SU-DHL-6 (cell line): ENCODE measurements at regions not wholly inside any gene's neighbourhood (a gene's known extent, or its start where the extent isn't known, plus 50 kb on each side); places are given as distances from the start of the nearest gene placed in this dataset.

Experiments used
- H2AFZ ChIP-seq: fragments of 200-600 bp; sonication (generic); 2 replicates; pipeline ENCODE4 v1.6.1; 2014; ENCODE audit warnings: low read depth, mild to moderate bottlenecking, moderate library complexity, mixed read lengths, antibody characterized with exemption, low read length; ENCODE audit not compliant: severe bottlenecking
- H3F3A ChIP-seq: fragments of 200-600 bp; shearing (Covaris generic); 2 replicates; pipeline ENCODE4 v1.6.0; 2016; ENCODE audit warnings: antibody characterized with exemption, mild to moderate bottlenecking; ENCODE audit not compliant: insufficient read depth
- H3K27ac ChIP-seq: fragments of 200-600 bp; sonication (generic); 2 replicates; pipeline ENCODE4 v1.5.1; 2016; ENCODE audit warnings: low read depth, mild to moderate bottlenecking, low read length, moderate library complexity, mixed read lengths
- H3K27me3 ChIP-seq: fragments of 200-600 bp; sonication (generic), shearing (Covaris generic); 2 replicates; pipeline ENCODE4 v1.6.0; 2014; ENCODE audit warnings: mild to moderate bottlenecking, low read length
- H3K36me3 ChIP-seq: fragments of 200-600 bp; sonication (generic); 2 replicates; pipeline ENCODE4 v1.6.1; 2014; ENCODE audit warnings: mild to moderate bottlenecking, low read length, mixed read lengths
- H3K4me2 ChIP-seq: fragments of 300-600, 200-600 bp; shearing (Covaris generic), sonication (generic); 2 replicates; pipeline ENCODE4 v1.6.0; 2014; ENCODE audit warnings: low read length, low read depth, mild to moderate bottlenecking; ENCODE audit not compliant: poor library complexity, severe bottlenecking
- H3K4me3 ChIP-seq: fragments of 200-600 bp; sonication (generic); 2 replicates; pipeline ENCODE4 v1.5.1; 2014; ENCODE audit warnings: antibody characterized with exemption, low read length, mild to moderate bottlenecking, mixed read lengths; ENCODE audit not compliant: insufficient read depth, poor library complexity, severe bottlenecking
- H3K79me2 ChIP-seq: fragments of 200-600 bp; sonication (generic); 2 replicates; pipeline ENCODE4 v1.6.1; 2014; ENCODE audit warnings: mild to moderate bottlenecking, low read length, moderate library complexity; ENCODE audit not compliant: insufficient read depth
- H3K9ac ChIP-seq: fragments of 200-600 bp; sonication (generic); 2 replicates; pipeline ENCODE4 v1.7.0; 2014; ENCODE audit warnings: mild to moderate bottlenecking, low read length
- H3K9me2 ChIP-seq: fragments of 200-600 bp; sonication (generic); replicated peaks from 2 replicates; pipeline ENCODE4 v1.6.1; 2014; ENCODE audit warnings: low read length; ENCODE audit not compliant: insufficient read depth
- H3K9me3 ChIP-seq: fragments of 200-600 bp; sonication (generic); 2 replicates; pipeline ENCODE4 v1.6.1; 2014; ENCODE audit warnings: low read length, mixed read lengths; ENCODE audit not compliant: insufficient read depth
- H4K20me1 ChIP-seq: fragments of 200-600 bp; sonication (generic); 2 replicates; pipeline ENCODE4 v1.6.1; 2014; ENCODE audit warnings: low read depth, mild to moderate bottlenecking, antibody characterized with exemption, low read length, moderate library complexity, mixed read lengths
- EZH2phosphoT487 ChIP-seq: fragments of 200-600 bp; sonication (generic), shearing (Covaris generic); conservative IDR thresholded peaks from 2 replicates; pipeline ENCODE4 v1.6.1; 2018; ENCODE audit warnings: mild to moderate bottlenecking, antibody characterized with exemption, low read length, moderate library complexity, mixed read lengths
- TF ChIP-seq, protein P1 (sequence below): fragments of 200-600 bp; sonication (generic); IDR thresholded peaks from one replicate; pipeline ENCODE4 v1.5.1; 2017; ENCODE audit warnings: antibody characterized with exemption, mild to moderate bottlenecking, low read length, moderate library complexity; ENCODE audit not compliant: insufficient read depth, poor library complexity, severe bottlenecking

DNA sequence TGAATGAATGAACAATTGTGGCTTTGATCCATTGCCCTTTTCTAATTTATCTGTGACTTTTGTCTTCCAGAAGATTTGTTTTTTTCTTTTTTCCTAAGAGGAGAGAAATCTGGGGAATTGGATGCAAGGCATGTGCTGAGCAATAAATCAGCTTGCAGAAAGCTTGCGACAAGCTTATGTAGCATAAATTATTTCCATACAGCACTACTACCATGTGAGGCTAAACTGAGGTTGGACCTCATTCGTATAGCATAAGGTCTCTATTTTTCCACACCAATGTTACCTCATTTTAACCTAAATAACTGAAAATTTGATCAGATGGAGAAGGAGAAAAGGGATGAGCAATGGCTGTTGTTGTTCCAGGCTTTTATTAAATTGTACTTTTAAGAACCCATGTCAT lies 455.6 kb downstream of the TUSC7 start:
- Histone ChIP-seq H3K4me2 (no peak overlapping the region), H3K36me3 (no peaks in the 10 kb centered on the region), H3K27ac (no peak overlapping the region), H3K9me2 (no peaks in the 10 kb centered on the region), H3K4me3 (no peak overlapping the region), H4K20me1 (no peaks in the 10 kb centered on the region), H3K9me3 (no peaks in the 10 kb centered on the region), H3K27me3 (no peaks in the 10 kb centered on the region; the same call in 1 of the 2 replicates), H2AFZ (no peak overlapping the region), H3K79me2 (no peaks in the 10 kb centered on the region), H3K9ac (no peak overlapping the region), H3F3A (no peaks in the 10 kb centered on the region)
- TF ChIP-seq, protein P1, sequence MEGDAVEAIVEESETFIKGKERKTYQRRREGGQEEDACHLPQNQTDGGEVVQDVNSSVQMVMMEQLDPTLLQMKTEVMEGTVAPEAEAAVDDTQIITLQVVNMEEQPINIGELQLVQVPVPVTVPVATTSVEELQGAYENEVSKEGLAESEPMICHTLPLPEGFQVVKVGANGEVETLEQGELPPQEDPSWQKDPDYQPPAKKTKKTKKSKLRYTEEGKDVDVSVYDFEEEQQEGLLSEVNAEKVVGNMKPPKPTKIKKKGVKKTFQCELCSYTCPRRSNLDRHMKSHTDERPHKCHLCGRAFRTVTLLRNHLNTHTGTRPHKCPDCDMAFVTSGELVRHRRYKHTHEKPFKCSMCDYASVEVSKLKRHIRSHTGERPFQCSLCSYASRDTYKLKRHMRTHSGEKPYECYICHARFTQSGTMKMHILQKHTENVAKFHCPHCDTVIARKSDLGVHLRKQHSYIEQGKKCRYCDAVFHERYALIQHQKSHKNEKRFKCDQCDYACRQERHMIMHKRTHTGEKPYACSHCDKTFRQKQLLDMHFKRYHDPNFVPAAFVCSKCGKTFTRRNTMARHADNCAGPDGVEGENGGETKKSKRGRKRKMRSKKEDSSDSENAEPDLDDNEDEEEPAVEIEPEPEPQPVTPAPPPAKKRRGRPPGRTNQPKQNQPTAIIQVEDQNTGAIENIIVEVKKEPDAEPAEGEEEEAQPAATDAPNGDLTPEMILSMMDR: no peak
- TF ChIP-seq EZH2phosphoT487: no peak

DNA sequence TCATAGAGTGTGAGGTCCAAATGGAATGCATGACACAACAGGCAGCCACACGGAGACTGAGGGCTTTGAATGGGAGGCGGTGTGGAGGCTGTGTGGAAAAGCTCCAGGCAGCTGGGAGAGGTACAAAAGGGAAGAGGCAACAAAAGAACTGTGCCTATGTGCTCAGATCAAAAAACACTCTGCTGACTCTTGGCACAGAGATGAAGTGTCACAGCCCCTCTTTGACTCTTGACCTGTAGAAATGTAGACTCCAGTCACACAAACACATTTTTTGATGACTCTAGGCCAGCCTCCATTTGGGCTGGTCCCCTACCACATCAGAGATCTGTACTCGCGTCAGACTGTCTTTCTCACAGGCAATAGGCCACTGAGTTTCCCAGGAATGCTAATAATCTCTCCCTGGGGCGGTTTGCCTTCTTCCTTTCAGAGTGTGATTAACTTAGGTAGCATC lies 456.0 kb downstream of the TUSC7 start:
- TF ChIP-seq, protein P1: no peak
- no peaks in the 10 kb centered on the region for H3K9me2 ChIP-seq
- no peak overlapping the region for H3K9ac ChIP-seq
- no peaks in the 10 kb centered on the region; the same call in 1 of the 2 replicates for H3K27me3 ChIP-seq
- H3K79me2 ChIP-seq: no peaks in the 10 kb centered on the region
- no peaks in the 10 kb centered on the region for H4K20me1 ChIP-seq
- no peak overlapping the region for H3K27ac ChIP-seq
- H3K36me3 ChIP-seq: no peaks in the 10 kb centered on the region
- H3K4me3 ChIP-seq: no peak overlapping the region
- H3K4me2 ChIP-seq: no peak overlapping the region
- H3F3A ChIP-seq: no peaks in the 10 kb centered on the region
- H2AFZ ChIP-seq: no peak overlapping the region
- H3K9me3 ChIP-seq: no peaks in the 10 kb centered on the region

DNA sequence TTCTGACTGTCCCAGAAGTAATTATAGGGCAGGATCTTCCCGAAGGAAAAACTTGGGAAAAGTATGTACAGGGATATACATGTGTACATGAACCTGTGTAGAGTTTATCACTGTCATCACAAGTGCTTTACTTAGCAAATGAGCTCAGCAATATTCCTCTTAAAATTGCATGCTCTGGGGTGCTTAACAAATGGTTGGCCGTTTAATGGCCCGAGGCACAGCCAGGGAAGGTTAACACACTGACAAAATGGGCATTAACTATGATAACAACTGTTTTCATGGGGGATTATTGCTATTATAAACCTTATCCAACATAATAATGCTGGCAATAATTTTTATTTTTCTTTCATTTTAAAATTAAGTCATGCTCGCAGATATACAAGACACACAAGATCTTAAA lies 459.3 kb downstream of the TUSC7 start:
- Histone ChIP-seq H3K27ac (no peak overlapping the region), H3K9ac (no peak overlapping the region), H3K4me2 (no peak overlapping the region), H3K79me2 (no peaks in the 10 kb centered on the region), H3F3A (no peaks in the 10 kb centered on the region), H3K4me3 (no peak overlapping the region), H3K9me2 (no peaks in the 10 kb centered on the region), H2AFZ (no peak overlapping the region), H3K9me3 (no peaks in the 10 kb centered on the region), H4K20me1 (no peaks in the 10 kb centered on the region), H3K36me3 (no peaks in the 10 kb centered on the region), H3K27me3 (no peaks in the 10 kb centered on the region; the same call in 1 of the 2 replicates)
- TF ChIP-seq, protein P1: no peak
- TF ChIP-seq EZH2phosphoT487: no peak
